Left lobe of liver (tissue), 2 donors: ENCODE measurements at regions not wholly inside any gene's neighbourhood (a gene's known extent, or its start where the extent isn't known, plus 50 kb on each side); places are given as distances from the start of the nearest gene placed in this dataset.
"Not testable (repeated sequence)": the region's sequence is repeated elsewhere in the genome, so short reads cannot be mapped to it uniquely, and the experiment has no call there.

ENCODE experiments used
- ATAC-seq: fragments of 200-7000 bp; cut with Tn5 transposase; one replicate; pipeline ENCODE4 v1.9.1; 2020; ENCODE audit warnings: mild to moderate bottlenecking, moderate library complexity
- DNase-seq: peaks from one replicate; pipeline ENCODE4 v3.0.0-alpha.2; 2020; ENCODE audit warnings: low spot score
- donor health status: DM: no; HTN: no; CAD: no; lungs with moderate emphysema.
- donor health status: DM: no; HTN: yes; CAD: no.

GRCh38 chr17:30590081-30590733, 113.0 kb downstream of the GOSR1 start:
- no peak for ATAC-seq

GRCh38 chr17:30589431-30589830, 112.2 kb downstream of the GOSR1 start:
- no peak for ATAC-seq
- DNase-seq, result no peak

More at GRCh38 chr17:30590081-30590733, 113.0 kb downstream of the GOSR1 start:
- no peak for DNase-seq

GRCh38 chr17:30588798-30589247, 111.6 kb downstream of the GOSR1 start:
- no peak for DNase-seq

GRCh38 chr17:30586818-30587595, 109.8 kb downstream of the GOSR1 start:
- no peak for ATAC-seq
- DNase-seq, result no peak

More at GRCh38 chr17:30588798-30589247, 111.6 kb downstream of the GOSR1 start:
- no peak for ATAC-seq

GRCh38 chr17:30584810-30585209, 107.6 kb downstream of the GOSR1 start:
- ATAC-seq (no peak), DNase-seq (no peak)

- ATAC-seq (no peak), DNase-seq (no peak)
Observed at GRCh38 chr17:30580916-30581315, 103.7 kb downstream of the GOSR1 start.

- no peak for ATAC-seq
- peak; percentile 26 for DNase-seq
Observed at GRCh38 chr17:30579610-30580315, 102.6 kb downstream of the GOSR1 start.

GRCh38 chr17:30578015-30578717, 101.0 kb downstream of the GOSR1 start:
- not testable (repeated sequence) for ATAC-seq
- DNase-seq, result peak; percentile 38
